ENCODE measurements at regions not wholly inside any gene's neighbourhood (a gene's known extent, or its start where the extent isn't known, plus 50 kb on each side); places are given as distances from the start of the nearest gene placed in this dataset.

GRCh38 chr15:47548986-47549385, 168.3 kb upstream of the SEMA6D start:
- H3K4me1 Mint-ChIP-seq: no peaks in the 10 kb centered on the region
- no peak overlapping the region for H3K4me3 Mint-ChIP-seq
- H3K27me3 Mint-ChIP-seq (ENCODE audit: low read depth): no peaks in the 10 kb centered on the region
- no peaks in the 10 kb centered on the region for H3K36me3 Mint-ChIP-seq (ENCODE audit: low read depth)
- DNase-seq (ENCODE audit: low read depth, low spot score): no peak
- TF ChIP-seq, protein P1, sequence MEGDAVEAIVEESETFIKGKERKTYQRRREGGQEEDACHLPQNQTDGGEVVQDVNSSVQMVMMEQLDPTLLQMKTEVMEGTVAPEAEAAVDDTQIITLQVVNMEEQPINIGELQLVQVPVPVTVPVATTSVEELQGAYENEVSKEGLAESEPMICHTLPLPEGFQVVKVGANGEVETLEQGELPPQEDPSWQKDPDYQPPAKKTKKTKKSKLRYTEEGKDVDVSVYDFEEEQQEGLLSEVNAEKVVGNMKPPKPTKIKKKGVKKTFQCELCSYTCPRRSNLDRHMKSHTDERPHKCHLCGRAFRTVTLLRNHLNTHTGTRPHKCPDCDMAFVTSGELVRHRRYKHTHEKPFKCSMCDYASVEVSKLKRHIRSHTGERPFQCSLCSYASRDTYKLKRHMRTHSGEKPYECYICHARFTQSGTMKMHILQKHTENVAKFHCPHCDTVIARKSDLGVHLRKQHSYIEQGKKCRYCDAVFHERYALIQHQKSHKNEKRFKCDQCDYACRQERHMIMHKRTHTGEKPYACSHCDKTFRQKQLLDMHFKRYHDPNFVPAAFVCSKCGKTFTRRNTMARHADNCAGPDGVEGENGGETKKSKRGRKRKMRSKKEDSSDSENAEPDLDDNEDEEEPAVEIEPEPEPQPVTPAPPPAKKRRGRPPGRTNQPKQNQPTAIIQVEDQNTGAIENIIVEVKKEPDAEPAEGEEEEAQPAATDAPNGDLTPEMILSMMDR (conservative IDR thresholded peaks at IDR 0.05): no peak
- no peak overlapping the region for H3K27ac Mint-ChIP-seq (ENCODE audit: unreplicated experiment)
- H3K9me3 Mint-ChIP-seq: no peaks in the 10 kb centered on the region

- Mint-ChIP-seq H3K27me3 (ENCODE audit: low read depth) (no peaks in the 10 kb centered on the region), H3K27ac (ENCODE audit: unreplicated experiment) (no peak overlapping the region), H3K9me3 (no peaks in the 10 kb centered on the region), H3K4me3 (no peak overlapping the region), H3K36me3 (ENCODE audit: low read depth) (no peaks in the 10 kb centered on the region), H3K4me1 (no peaks in the 10 kb centered on the region)
- DNase-seq (ENCODE audit: low read depth, low spot score): no peak
- TF ChIP-seq, protein P1 (conservative IDR thresholded peaks at IDR 0.05): no peak
Measured at GRCh38 chr15:47551079-47551478, 166.2 kb upstream of the SEMA6D start.

- Mint-ChIP-seq H3K4me3 (no peak overlapping the region), H3K9me3 (no peaks in the 10 kb centered on the region), H3K4me1 (no peaks in the 10 kb centered on the region), H3K27me3 (ENCODE audit: low read depth) (no peaks in the 10 kb centered on the region), H3K36me3 (ENCODE audit: low read depth) (no peaks in the 10 kb centered on the region), H3K27ac (ENCODE audit: unreplicated experiment) (no peak overlapping the region)
- DNase-seq (ENCODE audit: low read depth, low spot score): no peak
- TF ChIP-seq, protein P1 (conservative IDR thresholded peaks at IDR 0.05): no peak
Measured at GRCh38 chr15:47551546-47551945, 165.8 kb upstream of the SEMA6D start.

GRCh38 chr15:47552978-47553608, 164.2 kb upstream of the SEMA6D start:
- no peak overlapping the region for H3K27ac Mint-ChIP-seq (ENCODE audit: unreplicated experiment)
- no peak overlapping the region for H3K4me3 Mint-ChIP-seq
- H3K4me1 Mint-ChIP-seq: no peaks in the 10 kb centered on the region
- TF ChIP-seq, protein P1 (conservative IDR thresholded peaks at IDR 0.05): no peak
- DNase-seq (ENCODE audit: low read depth, low spot score): no peak
- H3K36me3 Mint-ChIP-seq (ENCODE audit: low read depth): no peaks in the 10 kb centered on the region
- H3K9me3 Mint-ChIP-seq: no peaks in the 10 kb centered on the region
- H3K27me3 Mint-ChIP-seq (ENCODE audit: low read depth): no peaks in the 10 kb centered on the region

- no peaks in the 10 kb centered on the region for H3K36me3 Mint-ChIP-seq (ENCODE audit: low read depth)
- H3K4me3 Mint-ChIP-seq: no peak overlapping the region
- H3K4me1 Mint-ChIP-seq: no peaks in the 10 kb centered on the region
- H3K27me3 Mint-ChIP-seq (ENCODE audit: low read depth): no peaks in the 10 kb centered on the region
- H3K9me3 Mint-ChIP-seq: no peaks in the 10 kb centered on the region
- DNase-seq (ENCODE audit: low read depth, low spot score): no peak
- no peak overlapping the region for H3K27ac Mint-ChIP-seq (ENCODE audit: unreplicated experiment)
- TF ChIP-seq, protein P1 (conservative IDR thresholded peaks at IDR 0.05): no peak
Measured at GRCh38 chr15:47553947-47554346, 163.4 kb upstream of the SEMA6D start.
